Gastrocnemius medialis (tissue), 4 donors: ENCODE measurements at regions not wholly inside any gene's neighbourhood (a gene's known extent, or its start where the extent isn't known, plus 50 kb on each side); places are given as distances from the start of the nearest gene placed in this dataset.

ENCODE experiments used
- POLR2A ChIP-seq, 2 donors: fragments of 450-650 bp; IDR thresholded peaks; one replicate each; pipeline ENCODE4 v1.6.1; 2017; ENCODE audit warnings: antibody characterized with exemption in 2 of 2, mild to moderate bottlenecking in 2 of 2, moderate library complexity in 2 of 2
- TF ChIP-seq, protein P1 (sequence below), 5 experiments: fragments of 450-650 bp in 3 of 5; fragments of 200-600 bp in 2 of 5; sonication (generic) in 2 of 5; IDR thresholded peaks in 4 of 5; conservative IDR thresholded peaks in 1 of 5; 1 replicate in 4 of 5; 2 replicates in 1 of 5; pipeline ENCODE4 v1.5.1; 2016 to 2019; ENCODE audit warnings: antibody characterized with exemption in 5 of 5, mild to moderate bottlenecking in 3 of 5, moderate library complexity in 3 of 5

DNA sequence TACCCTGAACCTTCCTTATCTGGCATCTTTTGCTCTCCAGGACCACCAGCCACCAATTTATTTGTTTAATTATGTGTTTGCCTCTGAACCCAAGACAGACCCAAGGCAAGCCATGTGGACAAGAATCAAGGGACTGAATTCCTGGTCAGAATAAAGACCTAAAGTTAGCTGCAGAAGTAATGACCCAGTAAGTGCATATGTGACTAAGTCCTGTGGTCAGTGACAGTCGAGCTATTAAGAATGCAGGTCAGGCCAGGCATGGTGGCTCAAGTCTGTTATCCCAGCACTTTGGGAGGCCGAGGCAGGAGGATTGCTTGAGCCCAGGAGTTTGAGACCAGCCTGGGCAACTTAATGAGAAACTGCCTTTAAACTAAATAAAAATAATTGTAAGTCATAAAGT, 139.4 kb downstream of the CCDC71L start:
- TF ChIP-seq, protein P1, sequence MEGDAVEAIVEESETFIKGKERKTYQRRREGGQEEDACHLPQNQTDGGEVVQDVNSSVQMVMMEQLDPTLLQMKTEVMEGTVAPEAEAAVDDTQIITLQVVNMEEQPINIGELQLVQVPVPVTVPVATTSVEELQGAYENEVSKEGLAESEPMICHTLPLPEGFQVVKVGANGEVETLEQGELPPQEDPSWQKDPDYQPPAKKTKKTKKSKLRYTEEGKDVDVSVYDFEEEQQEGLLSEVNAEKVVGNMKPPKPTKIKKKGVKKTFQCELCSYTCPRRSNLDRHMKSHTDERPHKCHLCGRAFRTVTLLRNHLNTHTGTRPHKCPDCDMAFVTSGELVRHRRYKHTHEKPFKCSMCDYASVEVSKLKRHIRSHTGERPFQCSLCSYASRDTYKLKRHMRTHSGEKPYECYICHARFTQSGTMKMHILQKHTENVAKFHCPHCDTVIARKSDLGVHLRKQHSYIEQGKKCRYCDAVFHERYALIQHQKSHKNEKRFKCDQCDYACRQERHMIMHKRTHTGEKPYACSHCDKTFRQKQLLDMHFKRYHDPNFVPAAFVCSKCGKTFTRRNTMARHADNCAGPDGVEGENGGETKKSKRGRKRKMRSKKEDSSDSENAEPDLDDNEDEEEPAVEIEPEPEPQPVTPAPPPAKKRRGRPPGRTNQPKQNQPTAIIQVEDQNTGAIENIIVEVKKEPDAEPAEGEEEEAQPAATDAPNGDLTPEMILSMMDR (IDR thresholded peaks at IDR 0.05 in 4 of 5, conservative IDR thresholded peaks at IDR 0.05 in 1 of 5), result no peak
- TF ChIP-seq POLR2A (IDR thresholded peaks at IDR 0.05), result no peak
